H9 (cell line): ENCODE measurements at regions not wholly inside any gene's neighbourhood (a gene's known extent, or its start where the extent isn't known, plus 50 kb on each side); places are given as distances from the start of the nearest gene placed in this dataset.

Source experiments
- DNase-seq: peaks from one replicate; pipeline ENCODE4 v3.0.0-alpha.2; 2017
- H2AFZ ChIP-seq: one replicate; pipeline ENCODE4 v1.6.1; 2013; ENCODE audit warnings: mild to moderate bottlenecking, low read length, control low read depth, moderate library complexity
- H2AK5ac ChIP-seq: 2 replicates; pipeline ENCODE4 v1.6.1; 2013; ENCODE audit warnings: low read length, control low read depth, mixed read lengths; ENCODE audit not compliant: insufficient read length
- H2BK120ac ChIP-seq: one replicate; pipeline ENCODE4 v1.6.1; 2013; ENCODE audit warnings: low read depth, mild to moderate bottlenecking, low read length, control low read depth, inconsistent platforms; ENCODE audit not compliant: poor library complexity, severe bottlenecking
- H2BK12ac ChIP-seq: 2 replicates; pipeline ENCODE4 v1.6.1; 2013; ENCODE audit warnings: low read length, control low read depth, mixed read lengths, low read depth; ENCODE audit not compliant: insufficient read length
- H2BK15ac ChIP-seq: 2 replicates; pipeline ENCODE4 v1.6.1; 2013; ENCODE audit warnings: low read depth, low read length, control low read depth
- H2BK20ac ChIP-seq: one replicate; pipeline ENCODE4 v1.6.1; 2013; ENCODE audit warnings: low read depth, mild to moderate bottlenecking, low read length, control low read depth, inconsistent platforms; ENCODE audit not compliant: poor library complexity, severe bottlenecking
- H2BK5ac ChIP-seq: 2 replicates; pipeline ENCODE4 v1.6.1; 2013; ENCODE audit warnings: low read length, control low read depth, mixed read lengths; ENCODE audit not compliant: insufficient read length
- H3K14ac ChIP-seq: 2 replicates; pipeline ENCODE4 v1.6.1; 2013; ENCODE audit warnings: low read length, control low read depth; ENCODE audit not compliant: insufficient read depth
- H3K18ac ChIP-seq: 2 replicates; pipeline ENCODE4 v1.6.1; 2013; ENCODE audit warnings: low read depth, mild to moderate bottlenecking, mixed read lengths, low read length, control low read depth; ENCODE audit not compliant: insufficient read length
- H3K23ac ChIP-seq: 2 replicates; pipeline ENCODE4 v1.6.1; 2013; ENCODE audit warnings: low read length, control low read depth, mixed read lengths, low read depth; ENCODE audit not compliant: insufficient read length
- H3K23me2 ChIP-seq: 2 replicates; pipeline ENCODE4 v1.6.1; 2013; ENCODE audit warnings: low read depth, mild to moderate bottlenecking, mixed read lengths, low read length, control low read depth; ENCODE audit not compliant: insufficient read length, poor library complexity, severe bottlenecking
- H3K27ac ChIP-seq: 2 replicates; pipeline ENCODE4 v1.5.1; 2013; ENCODE audit warnings: low read length, control low read depth, mixed read lengths, low read depth; ENCODE audit not compliant: insufficient read length
- H3K27me3 ChIP-seq: 2 replicates; pipeline ENCODE4 v1.6.1; 2013; ENCODE audit warnings: low read length, control low read depth, inconsistent platforms; ENCODE audit not compliant: insufficient read depth
- H3K4ac ChIP-seq: 2 replicates; pipeline ENCODE4 v1.6.1; 2013; ENCODE audit warnings: low read depth, mild to moderate bottlenecking, control low read depth, inconsistent platforms, low read length, moderate library complexity
- H3K4me1 ChIP-seq: 2 replicates; pipeline ENCODE4 v1.6.1; 2013; ENCODE audit warnings: low read length, control low read depth, inconsistent platforms; ENCODE audit not compliant: insufficient read depth
- H3K4me2 ChIP-seq: 2 replicates; pipeline ENCODE4 v1.6.1; 2013; ENCODE audit warnings: low read length, control low read depth, mixed read lengths; ENCODE audit not compliant: insufficient read length, insufficient read depth
- H3K56ac ChIP-seq: 2 replicates; pipeline ENCODE4 v1.6.1; 2013; ENCODE audit warnings: low read depth, mild to moderate bottlenecking, mixed read lengths, low read length, control low read depth; ENCODE audit not compliant: insufficient read length
- H3K79me1 ChIP-seq: 2 replicates; pipeline ENCODE4 v1.6.1; 2013; ENCODE audit warnings: low read depth, mild to moderate bottlenecking, moderate library complexity, low read length, control low read depth, inconsistent platforms; ENCODE audit not compliant: insufficient read depth, poor library complexity, severe bottlenecking
- H3K79me2 ChIP-seq: 2 replicates; pipeline ENCODE4 v1.6.1; 2013; ENCODE audit warnings: low read length, control low read depth, inconsistent platforms; ENCODE audit not compliant: insufficient read depth
- H3K9ac ChIP-seq: 2 replicates; pipeline ENCODE4 v1.6.1; 2013; ENCODE audit warnings: low read length, control low read depth, mixed read lengths; ENCODE audit not compliant: insufficient read length; ENCODE audit errors: extremely low read depth
- H3K9me3 ChIP-seq: one replicate; pipeline ENCODE4 v1.6.1; 2013; ENCODE audit warnings: low read depth, low read length, inconsistent platforms; ENCODE audit not compliant: control insufficient read depth
- H3T11ph ChIP-seq: one replicate; pipeline ENCODE4 v1.6.1; 2013; ENCODE audit warnings: mild to moderate bottlenecking, low read length, control low read depth, inconsistent platforms
- H4K20me1 ChIP-seq: one replicate; pipeline ENCODE4 v1.6.1; 2013; ENCODE audit not compliant: control insufficient read depth, insufficient read length, insufficient read depth
- H4K5ac ChIP-seq: 2 replicates; pipeline ENCODE4 v1.6.1; 2013; ENCODE audit warnings: low read depth, mild to moderate bottlenecking, mixed read lengths, low read length, control low read depth; ENCODE audit not compliant: insufficient read length
- H4K8ac ChIP-seq: replicated peaks from 2 replicates; pipeline ENCODE4 v1.6.1; 2013; ENCODE audit warnings: low read length, control low read depth, mixed read lengths, low read depth; ENCODE audit not compliant: insufficient read length
- H4K91ac ChIP-seq: 2 replicates; pipeline ENCODE4 v1.6.1; 2013; ENCODE audit warnings: low read depth, mild to moderate bottlenecking, moderate library complexity, mixed read lengths, low read length, control low read depth; ENCODE audit not compliant: insufficient read length
- H3K27ac Mint-ChIP-seq, 3 experiments: 2 replicates in 2 of 3; 3 replicates in 1 of 3; pipeline ENCODE4 v1.8.0; 2020 to 2021; ENCODE audit warnings: mixed read lengths in 3 of 3, mild to moderate bottlenecking in 1 of 3, moderate library complexity in 1 of 3
- H3K27me3 Mint-ChIP-seq: 2 replicates; pipeline ENCODE4 v1.8.0; 2021; ENCODE audit warnings: low read depth, mild to moderate bottlenecking, moderate library complexity, mixed read lengths
- H3K36me3 Mint-ChIP-seq, 3 experiments: 2 replicates in 2 of 3; 3 replicates in 1 of 3; pipeline ENCODE4 v1.8.0; 2020 to 2021; ENCODE audit warnings: low read depth in 3 of 3, mixed read lengths in 3 of 3; ENCODE audit not compliant: insufficient read depth in 1 of 3
- H3K4me1 Mint-ChIP-seq, 2 experiments: 2 replicates each; pipeline ENCODE4 v1.8.0; 2020; ENCODE audit warnings: mixed read lengths in 2 of 2
- H3K4me3 Mint-ChIP-seq, 2 experiments: 2 replicates in 1 of 2; 3 replicates in 1 of 2; pipeline ENCODE4 v1.8.0; 2020 to 2021; ENCODE audit warnings: mild to moderate bottlenecking in 2 of 2, mixed read lengths in 2 of 2, moderate library complexity in 1 of 2
- H3K9me3 Mint-ChIP-seq, 2 experiments: 2 replicates in 1 of 2; 3 replicates in 1 of 2; pipeline ENCODE4 v1.8.0; 2020; ENCODE audit warnings: mild to moderate bottlenecking in 2 of 2, mixed read lengths in 2 of 2, moderate library complexity in 1 of 2
- WGBS: extraction: QIAGEN DNeasy Blood & Tissue Kit; methylation state at CpG from one replicate; pipeline ENCODE4 v1.1.7; 2013; ENCODE audit warnings: missing lambda C conversion rate, low lambda C conversion rate, mixed read lengths; ENCODE audit not compliant: insufficient read length; ENCODE audit errors: extremely low coverage; 5-methylcytosine and 5-hydroxymethylcytosine counted together
- TF ChIP-seq, protein P1 (sequence below): fragments of 200-600 bp; sonication (generic); conservative IDR thresholded peaks from 3 replicates; pipeline ENCODE4 v1.8.0; 2021; ENCODE audit warnings: antibody characterized with exemption, mild to moderate bottlenecking

GRCh38 chr3:26114851-26115250 is 325.0 kb downstream of the OXSM start:
- Mint-ChIP-seq H3K4me1 (peaks cover 2 to 4% of the 10 kb centered on the region in 2 experiments; a peak in 2 of 4 replicates), H3K4me3 (no peak overlapping the region), H3K27me3 (no peaks in the 10 kb centered on the region), H3K27ac (no peak overlapping the region), H3K9me3 (no peaks in the 10 kb centered on the region; a peak in 1 of 5 replicates), H3K36me3 (no peaks in the 10 kb centered on the region)
- Histone ChIP-seq H4K5ac (no peak overlapping the region), H2BK12ac (no peak overlapping the region), H2AK5ac (no peak overlapping the region), H3K4me2 (no peak overlapping the region), H2BK15ac (no peak overlapping the region), H4K91ac (no peak overlapping the region), H3K56ac (no peak overlapping the region), H3K23ac (no peak overlapping the region), H4K20me1 (no peaks in the 10 kb centered on the region), H3K9me3 (no peaks in the 10 kb centered on the region), H2BK120ac (no peak overlapping the region), H3K4me1 (peaks cover 4% of the 10 kb centered on the region; the same call in 1 of the 2 replicates), H3K18ac (no peak overlapping the region), H2AFZ (no peak overlapping the region), H2BK5ac (no peak overlapping the region), H3K14ac (no peak overlapping the region), H3K23me2 (no peaks in the 10 kb centered on the region), H3K79me1 (no peaks in the 10 kb centered on the region), H3K4ac (no peak overlapping the region), H3K27ac (no peak overlapping the region), H3T11ph (no peak overlapping the region), H3K79me2 (no peaks in the 10 kb centered on the region), H3K9ac (no peak overlapping the region), H3K27me3 (no peaks in the 10 kb centered on the region), H2BK20ac (no peak overlapping the region), H4K8ac (no peak overlapping the region)
- TF ChIP-seq, protein P1, sequence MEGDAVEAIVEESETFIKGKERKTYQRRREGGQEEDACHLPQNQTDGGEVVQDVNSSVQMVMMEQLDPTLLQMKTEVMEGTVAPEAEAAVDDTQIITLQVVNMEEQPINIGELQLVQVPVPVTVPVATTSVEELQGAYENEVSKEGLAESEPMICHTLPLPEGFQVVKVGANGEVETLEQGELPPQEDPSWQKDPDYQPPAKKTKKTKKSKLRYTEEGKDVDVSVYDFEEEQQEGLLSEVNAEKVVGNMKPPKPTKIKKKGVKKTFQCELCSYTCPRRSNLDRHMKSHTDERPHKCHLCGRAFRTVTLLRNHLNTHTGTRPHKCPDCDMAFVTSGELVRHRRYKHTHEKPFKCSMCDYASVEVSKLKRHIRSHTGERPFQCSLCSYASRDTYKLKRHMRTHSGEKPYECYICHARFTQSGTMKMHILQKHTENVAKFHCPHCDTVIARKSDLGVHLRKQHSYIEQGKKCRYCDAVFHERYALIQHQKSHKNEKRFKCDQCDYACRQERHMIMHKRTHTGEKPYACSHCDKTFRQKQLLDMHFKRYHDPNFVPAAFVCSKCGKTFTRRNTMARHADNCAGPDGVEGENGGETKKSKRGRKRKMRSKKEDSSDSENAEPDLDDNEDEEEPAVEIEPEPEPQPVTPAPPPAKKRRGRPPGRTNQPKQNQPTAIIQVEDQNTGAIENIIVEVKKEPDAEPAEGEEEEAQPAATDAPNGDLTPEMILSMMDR, result no peak
- DNase-seq, result no peak
- no CpG with 5 or more reads among the region's 1 CpG for WGBS
